ENCODE measurements at regions not wholly inside any gene's neighbourhood (a gene's known extent, or its start where the extent isn't known, plus 50 kb on each side); places are given as distances from the start of the nearest gene placed in this dataset.

GRCh38 chr12:113552760-113553159 is 81.1 kb upstream of the LHX5 start:
- TF ChIP-seq POLR2A (IDR thresholded peaks at IDR 0.05), result no peak
- TF ChIP-seq CTCF (IDR thresholded peaks at IDR 0.05), result no peak

All from testis (tissue), 2 donors.